ENCODE measurements at regions not wholly inside any gene's neighbourhood (a gene's known extent, or its start where the extent isn't known, plus 50 kb on each side); places are given as distances from the start of the nearest gene placed in this dataset.
A peak's percentile ranks its signal among the peaks of the same experiment; 100 is the strongest.

DNA sequence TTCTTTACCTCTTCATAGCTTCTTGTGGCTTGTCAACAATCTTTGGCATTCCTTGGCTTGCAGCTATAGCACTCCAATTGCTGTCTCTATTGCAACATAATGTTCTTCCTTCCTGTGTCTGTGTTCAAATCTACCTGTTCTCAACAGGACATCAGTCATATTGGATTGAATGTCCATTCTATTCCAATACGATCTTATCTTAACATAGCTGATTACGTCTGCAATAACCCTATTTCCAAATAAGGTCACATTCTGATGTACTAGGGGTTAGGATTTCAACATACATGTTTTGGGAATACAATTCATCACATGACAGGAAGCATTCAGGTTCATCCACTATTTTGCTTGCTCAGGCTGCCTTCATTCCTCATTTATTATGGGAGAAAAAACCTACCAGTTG lies 684.4 kb upstream of the CITED2 start:
- H3K4me3 Mint-ChIP-seq (ENCODE audit: unreplicated experiment), result no peak overlapping the region
- TF ChIP-seq, protein P1, sequence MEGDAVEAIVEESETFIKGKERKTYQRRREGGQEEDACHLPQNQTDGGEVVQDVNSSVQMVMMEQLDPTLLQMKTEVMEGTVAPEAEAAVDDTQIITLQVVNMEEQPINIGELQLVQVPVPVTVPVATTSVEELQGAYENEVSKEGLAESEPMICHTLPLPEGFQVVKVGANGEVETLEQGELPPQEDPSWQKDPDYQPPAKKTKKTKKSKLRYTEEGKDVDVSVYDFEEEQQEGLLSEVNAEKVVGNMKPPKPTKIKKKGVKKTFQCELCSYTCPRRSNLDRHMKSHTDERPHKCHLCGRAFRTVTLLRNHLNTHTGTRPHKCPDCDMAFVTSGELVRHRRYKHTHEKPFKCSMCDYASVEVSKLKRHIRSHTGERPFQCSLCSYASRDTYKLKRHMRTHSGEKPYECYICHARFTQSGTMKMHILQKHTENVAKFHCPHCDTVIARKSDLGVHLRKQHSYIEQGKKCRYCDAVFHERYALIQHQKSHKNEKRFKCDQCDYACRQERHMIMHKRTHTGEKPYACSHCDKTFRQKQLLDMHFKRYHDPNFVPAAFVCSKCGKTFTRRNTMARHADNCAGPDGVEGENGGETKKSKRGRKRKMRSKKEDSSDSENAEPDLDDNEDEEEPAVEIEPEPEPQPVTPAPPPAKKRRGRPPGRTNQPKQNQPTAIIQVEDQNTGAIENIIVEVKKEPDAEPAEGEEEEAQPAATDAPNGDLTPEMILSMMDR (IDR thresholded peaks at IDR 0.05; ENCODE audit: insufficient read depth in 1 of 2, low read depth in 1 of 2, low read length in 1 of 2, severe bottlenecking in 1 of 2, unreplicated experiment in 1 of 2), result no peak
- CTCF ChIA-PET, result no interaction called here
- intact Hi-C loops (cut with micrococcal nuclease; ENCODE audit: unreplicated experiment), result loop anchor here (10.0 kb wide), 1 partner anchor 386 kb away; no protein-coding TSS in a partner anchor
- H3K36me3 Mint-ChIP-seq (ENCODE audit: insufficient read depth, unreplicated experiment), result no peaks in the 10 kb centered on the region
- DNase-seq, result no peak
- H3K9me3 Mint-ChIP-seq (ENCODE audit: unreplicated experiment), result no peaks in the 10 kb centered on the region
- no peak overlapping the region for H3K27ac Mint-ChIP-seq (ENCODE audit: unreplicated experiment)
- Histone ChIP-seq H3K9me3 (no peaks in the 10 kb centered on the region), H3K4me3 (ENCODE audit: low read depth, low read length) (no peak overlapping the region), H3K27me3 (replicated peaks; ENCODE audit: control insufficient read depth, insufficient read depth, low read length) (no peaks in the 10 kb centered on the region), H3K36me3 (ENCODE audit: control insufficient read depth, insufficient read depth, low read length) (no peaks in the 10 kb centered on the region), H3K4me1 (no peaks in the 10 kb centered on the region)
- POLR2A ChIA-PET, result no interaction called here
- H3K27me3 Mint-ChIP-seq (ENCODE audit: insufficient read depth, unreplicated experiment), result peaks cover 3% of the 10 kb centered on the region
- no TSS peak for BruUV-seq (replicated peaks)
- no peaks in the 10 kb centered on the region for H3K4me1 Mint-ChIP-seq (ENCODE audit: low read depth, unreplicated experiment)

DNA sequence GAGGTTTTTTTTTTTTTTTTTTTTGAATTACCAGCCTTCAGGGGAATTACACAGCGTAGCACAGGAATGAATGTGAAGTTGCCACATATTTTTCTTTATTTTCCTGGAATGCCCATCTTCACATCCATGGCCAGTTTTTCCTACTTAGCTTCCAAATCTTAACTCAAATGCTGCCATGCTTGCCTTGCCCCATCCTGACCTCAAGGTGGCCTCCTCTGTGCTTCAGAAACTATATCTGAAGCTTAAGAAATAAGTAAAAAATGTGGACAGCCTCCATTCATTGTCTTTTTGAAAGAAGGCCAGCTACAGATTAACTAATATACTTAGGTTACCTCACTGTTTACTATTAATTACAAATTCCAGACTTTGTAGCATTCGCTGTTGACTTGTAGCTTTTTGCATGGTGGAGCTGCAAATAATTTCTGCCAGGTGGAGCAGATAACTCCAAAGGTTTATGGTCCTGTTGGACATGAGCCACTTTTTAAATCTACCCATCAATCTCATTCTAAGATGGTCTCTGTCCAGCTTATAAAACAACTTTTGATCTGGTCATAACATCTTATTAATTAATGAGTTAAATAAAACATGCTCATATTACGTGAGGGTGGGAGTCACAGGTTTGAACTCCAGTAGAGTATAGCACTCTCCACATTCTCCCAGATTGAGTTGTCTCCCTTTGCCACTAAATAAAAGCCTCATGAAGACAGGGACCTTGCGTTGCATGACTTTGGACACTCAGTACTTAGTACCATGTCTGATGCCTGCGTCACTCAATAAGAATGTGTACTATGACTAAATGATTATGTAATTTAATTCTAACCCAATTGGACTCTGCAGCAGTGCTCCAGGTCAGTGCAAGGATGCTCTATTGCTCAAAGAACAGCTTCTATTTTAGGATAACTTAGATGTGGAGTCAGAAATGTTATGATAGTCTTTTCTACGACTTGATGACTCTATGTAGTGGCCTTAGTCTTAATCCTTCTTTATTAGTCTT lies 678.6 kb upstream of the CITED2 start:
- Histone ChIP-seq H3K9me3 (no peaks in the 10 kb centered on the region), H3K4me3 (ENCODE audit: low read depth, low read length) (no peak overlapping the region), H3K36me3 (ENCODE audit: control insufficient read depth, insufficient read depth, low read length) (no peaks in the 10 kb centered on the region), H3K27me3 (replicated peaks; ENCODE audit: control insufficient read depth, insufficient read depth, low read length) (no peaks in the 10 kb centered on the region), H3K4me1 (no peaks in the 10 kb centered on the region; the same call in 1 of the 2 replicates)
- intact Hi-C loops (cut with micrococcal nuclease; ENCODE audit: unreplicated experiment), result loop anchor here (10.0 kb wide), 1 partner anchor 392 kb away; no protein-coding TSS in a partner anchor
- TF ChIP-seq, protein P1 (IDR thresholded peaks at IDR 0.05; ENCODE audit: insufficient read depth in 1 of 2, low read depth in 1 of 2, low read length in 1 of 2, severe bottlenecking in 1 of 2, unreplicated experiment in 1 of 2), result peak in 1 of 2 experiments; percentile 34
- Mint-ChIP-seq H3K27ac (ENCODE audit: unreplicated experiment) (no peak overlapping the region), H3K4me3 (ENCODE audit: unreplicated experiment) (no peak overlapping the region), H3K4me1 (ENCODE audit: low read depth, unreplicated experiment) (no peaks in the 10 kb centered on the region), H3K27me3 (ENCODE audit: insufficient read depth, unreplicated experiment) (peaks cover 3% of the 10 kb centered on the region), H3K9me3 (ENCODE audit: unreplicated experiment) (no peaks in the 10 kb centered on the region), H3K36me3 (ENCODE audit: insufficient read depth, unreplicated experiment) (no peaks in the 10 kb centered on the region)
- peak in 1 of 2 experiments; percentile 9 for DNase-seq
- ChIA-PET POLR2A (no interaction called here), CTCF (no interaction called here)
- BruUV-seq (replicated peaks), result no TSS peak

DNA sequence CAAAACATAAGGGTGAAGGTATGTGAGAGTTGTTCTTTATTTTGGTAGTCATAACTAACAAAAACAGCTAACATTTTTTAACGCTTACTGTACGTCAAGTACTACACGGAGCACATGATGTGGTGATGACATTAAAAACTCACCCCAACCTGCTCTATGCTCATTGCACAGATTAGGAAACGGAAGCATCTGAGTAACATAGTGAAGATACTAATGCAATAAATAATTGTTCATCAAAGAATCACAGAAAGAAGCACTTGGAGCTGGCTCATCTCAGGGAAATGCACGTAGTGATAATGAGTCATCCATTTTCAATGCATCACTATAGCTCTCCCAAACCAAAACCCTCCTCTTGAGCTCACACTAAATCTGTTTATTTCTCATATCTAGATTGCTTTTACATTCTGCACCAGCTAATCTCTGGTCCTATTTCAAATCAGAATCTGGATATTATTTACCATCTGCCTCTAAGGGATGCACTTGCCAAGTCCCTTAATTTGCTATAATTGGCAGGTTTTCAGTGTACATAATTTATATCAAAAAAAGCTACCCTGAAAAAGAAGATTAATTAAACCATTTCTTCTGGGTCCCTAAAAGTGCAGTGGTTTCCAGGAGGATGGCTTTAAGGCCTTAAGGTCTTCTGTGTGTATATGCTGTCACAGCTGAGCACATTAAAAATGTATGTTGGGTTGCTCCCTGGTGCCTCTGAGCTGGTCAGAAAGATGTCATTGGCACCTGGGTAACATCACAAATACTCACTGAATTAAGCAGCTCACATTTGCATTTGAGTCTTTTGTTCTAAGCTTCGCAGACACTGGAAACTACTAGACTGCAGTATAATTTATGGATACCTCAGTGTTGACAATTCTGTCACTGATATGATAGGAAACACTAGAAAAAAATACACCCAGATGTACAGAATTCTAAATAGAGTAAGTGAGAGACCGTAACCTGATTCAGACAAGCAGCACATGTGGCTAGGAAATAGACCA lies 677.4 kb upstream of the CITED2 start:
- no peak overlapping the region for H3K4me3 Mint-ChIP-seq (ENCODE audit: unreplicated experiment)
- no TSS peak for BruUV-seq (replicated peaks)
- no peaks in the 10 kb centered on the region for H3K36me3 ChIP-seq (ENCODE audit: control insufficient read depth, insufficient read depth, low read length)
- H3K9me3 ChIP-seq, result no peaks in the 10 kb centered on the region
- H3K27me3 Mint-ChIP-seq (ENCODE audit: insufficient read depth, unreplicated experiment), result peaks cover 6% of the 10 kb centered on the region
- TF ChIP-seq, protein P1 (IDR thresholded peaks at IDR 0.05; ENCODE audit: insufficient read depth in 1 of 2, low read depth in 1 of 2, low read length in 1 of 2, severe bottlenecking in 1 of 2, unreplicated experiment in 1 of 2), result no peak
- H3K4me1 Mint-ChIP-seq (ENCODE audit: low read depth, unreplicated experiment), result no peaks in the 10 kb centered on the region
- no peak overlapping the region for H3K27ac Mint-ChIP-seq (ENCODE audit: unreplicated experiment)
- no peak overlapping the region for H3K4me3 ChIP-seq (ENCODE audit: low read depth, low read length)
- DNase-seq, result no peak
- ChIA-PET POLR2A (no interaction called here), CTCF (no interaction called here)
- no peaks in the 10 kb centered on the region for H3K27me3 ChIP-seq (replicated peaks; ENCODE audit: control insufficient read depth, insufficient read depth, low read length)
- intact Hi-C loops (cut with micrococcal nuclease; ENCODE audit: unreplicated experiment), result loop anchor here (10.0 kb wide), 1 partner anchor 393 kb away; no protein-coding TSS in a partner anchor
- no peaks in the 10 kb centered on the region for H3K9me3 Mint-ChIP-seq (ENCODE audit: unreplicated experiment)
- H3K4me1 ChIP-seq, result no peaks in the 10 kb centered on the region; the same call in 1 of the 2 replicates
- H3K36me3 Mint-ChIP-seq (ENCODE audit: insufficient read depth, unreplicated experiment), result no peaks in the 10 kb centered on the region
